CD4-positive, alpha-beta T cell treated with Interleukin-21 for 1 hour (primary cell): ENCODE measurements at regions not wholly inside any gene's neighbourhood (a gene's known extent, or its start where the extent isn't known, plus 50 kb on each side); places are given as distances from the start of the nearest gene placed in this dataset.

Experiments
- DNase-seq: peaks from one replicate; pipeline ENCODE4 v3.0.0-alpha.2; 2020

DNA sequence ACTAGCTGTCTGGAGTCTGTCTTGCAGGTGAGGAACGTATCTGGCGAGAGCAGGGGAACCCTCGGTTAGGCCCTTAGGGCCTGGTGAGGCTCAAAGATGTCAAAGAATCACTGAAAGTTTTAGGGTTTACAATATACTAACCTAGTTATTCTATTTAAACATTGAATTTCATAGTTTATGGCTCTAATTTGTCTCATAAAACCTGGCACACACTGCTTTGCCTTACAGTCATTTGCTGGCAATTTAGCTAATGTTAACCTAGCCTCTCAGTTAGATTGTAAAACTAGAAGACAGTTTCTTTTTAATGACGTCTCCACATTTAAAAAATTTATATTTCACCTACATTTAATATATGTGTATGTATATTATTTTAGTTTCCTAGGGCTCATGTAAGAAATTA is 89.6 kb upstream of the DOCK10 start:
- no peak for DNase-seq

DNA sequence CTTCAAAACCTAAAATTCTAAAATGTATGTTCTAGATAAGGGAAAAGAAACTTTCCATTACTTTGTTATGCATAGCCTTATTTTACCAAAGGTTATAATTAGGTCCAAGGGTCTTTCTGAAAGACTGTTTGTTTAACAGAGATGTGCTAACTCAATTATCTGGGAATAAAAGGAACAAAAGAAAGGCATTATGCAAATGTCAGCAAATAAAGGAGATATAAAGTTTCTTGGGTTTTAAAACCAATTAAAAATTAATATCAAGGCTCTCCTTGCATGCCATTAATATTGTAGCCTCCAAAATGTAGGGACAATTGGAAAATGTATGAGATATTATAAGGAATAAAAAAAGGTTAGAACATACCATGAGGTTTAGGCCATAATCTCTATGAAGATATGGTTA is 87.8 kb upstream of the DOCK10 start:
- DNase-seq = no peak

DNA sequence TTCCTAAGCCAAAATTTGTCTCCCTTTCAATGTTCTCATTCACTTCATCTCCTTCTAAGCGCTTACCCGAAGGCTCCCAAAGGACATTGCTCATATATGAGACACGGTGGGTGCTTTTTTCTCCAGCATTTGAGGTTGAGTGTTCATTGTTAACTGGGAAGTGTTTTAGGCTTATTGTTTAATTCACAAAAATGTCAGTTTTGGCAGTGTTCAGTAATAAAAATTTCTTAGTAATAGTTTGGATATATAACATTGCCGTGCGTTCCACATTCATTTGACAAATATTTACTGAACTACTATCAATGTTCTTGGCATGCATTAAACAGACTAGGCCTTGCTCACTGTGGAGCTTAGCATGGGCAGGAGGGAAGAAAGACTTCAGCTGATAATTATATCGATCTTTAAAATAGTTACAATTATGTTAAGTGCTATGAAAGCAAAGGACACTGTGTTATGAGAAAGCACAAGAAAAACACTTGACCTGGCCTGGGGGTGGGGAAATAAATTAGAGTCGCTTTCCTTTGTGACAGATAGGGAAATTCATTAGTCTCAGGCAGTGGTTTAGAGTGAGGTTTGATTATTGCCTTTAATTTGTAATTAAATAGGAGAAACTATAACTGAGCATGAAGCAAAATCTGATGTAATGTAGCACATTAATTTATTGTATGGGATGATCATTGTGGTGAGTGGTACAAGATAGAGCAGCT is 82.2 kb upstream of the DOCK10 start:
- DNase-seq = no peak

GRCh38 chr2:225122583-225123486 is 80.6 kb upstream of the DOCK10 start:
- peak; percentile 40 for DNase-seq

- no peak for DNase-seq
Observed at GRCh38 chr2:225122007-225122406, 79.7 kb upstream of the DOCK10 start.

GRCh38 chr2:225120186-225120585 is 77.9 kb upstream of the DOCK10 start:
- no peak for DNase-seq

DNA sequence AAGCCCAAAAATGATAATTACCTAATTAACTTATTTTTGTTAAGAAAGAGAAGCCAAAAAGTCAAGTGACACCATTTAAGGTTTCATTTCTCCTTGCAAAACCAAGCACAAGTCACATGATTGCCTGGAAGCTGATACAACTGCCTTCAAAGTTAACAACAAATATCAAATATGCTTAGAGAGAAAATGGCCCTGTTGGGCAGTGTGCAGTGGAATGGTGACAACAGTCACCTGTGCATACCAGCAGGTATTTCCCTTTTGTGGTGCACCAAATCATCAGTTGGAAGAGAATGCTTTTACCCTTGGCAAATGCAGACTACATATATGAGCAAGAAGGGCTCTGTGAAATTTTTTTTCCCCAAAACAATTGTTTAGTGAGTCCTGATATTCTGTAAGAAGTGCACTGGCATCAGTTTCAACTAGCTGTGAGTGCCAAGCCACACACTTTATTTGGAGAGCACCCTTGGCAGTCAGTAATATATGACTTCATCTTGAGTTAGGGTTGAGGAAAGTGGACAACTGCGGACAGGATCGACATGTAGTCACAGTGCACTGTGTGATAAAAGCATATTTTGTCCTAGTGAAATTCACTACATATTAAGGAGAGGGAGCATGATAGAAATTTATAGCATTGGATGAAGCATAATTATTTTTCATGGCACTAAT is 74.9 kb upstream of the DOCK10 start:
- DNase-seq = no peak

DNA sequence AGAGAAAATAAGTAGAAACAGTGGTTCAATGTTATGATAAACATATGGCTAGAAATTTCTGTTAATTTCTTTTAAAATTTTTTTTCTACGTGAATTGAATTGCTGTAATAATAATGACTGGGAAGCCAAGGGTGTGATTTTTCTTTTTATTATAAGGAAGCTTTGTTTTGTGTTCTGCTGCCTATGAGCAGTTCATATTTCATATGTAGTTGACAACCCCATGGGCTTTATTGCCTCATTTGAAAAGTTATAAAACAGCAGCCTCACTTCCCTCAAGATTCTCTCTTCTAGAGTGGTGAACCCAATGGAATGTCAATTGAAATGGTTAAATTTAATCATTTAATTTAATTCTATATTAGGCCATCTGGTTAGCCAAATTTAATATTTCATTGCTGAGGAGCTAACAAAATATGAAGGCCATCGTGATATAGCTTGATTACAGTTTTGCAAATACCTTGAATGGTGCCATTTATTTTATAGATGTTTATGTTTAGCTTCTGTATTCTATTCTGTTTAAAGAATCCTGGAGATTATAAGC is 72.6 kb upstream of the DOCK10 start:
- no peak for DNase-seq

DNA sequence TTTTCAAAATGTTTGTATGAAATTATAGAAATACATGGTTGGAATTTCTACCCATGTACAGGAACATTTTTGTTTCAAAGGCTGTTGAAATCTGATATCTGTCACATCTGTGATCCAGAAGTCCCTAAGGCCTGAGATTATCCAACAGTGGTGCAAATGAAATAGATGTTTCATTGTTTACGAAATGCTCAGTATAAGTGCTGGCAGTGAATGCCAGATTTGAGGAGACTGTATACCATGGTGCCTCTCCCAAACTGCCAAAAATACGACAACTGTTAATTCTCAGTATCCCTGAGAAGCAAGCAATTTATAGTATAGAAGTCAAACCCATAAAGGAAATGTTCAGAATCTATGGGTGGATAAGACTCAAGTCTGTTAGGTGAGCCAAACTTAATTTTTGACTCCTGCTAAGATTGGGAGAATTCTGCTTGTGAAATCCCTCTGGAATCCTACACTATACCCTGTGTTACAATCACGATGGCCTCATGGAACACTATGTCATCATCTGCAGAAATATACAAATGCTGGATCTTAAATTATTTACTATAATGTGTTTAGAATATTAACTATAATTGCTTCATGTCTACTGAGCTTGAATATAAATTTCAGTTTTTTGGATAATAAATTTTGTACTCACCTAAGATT is 71.2 kb upstream of the DOCK10 start:
- DNase-seq = no peak

DNA sequence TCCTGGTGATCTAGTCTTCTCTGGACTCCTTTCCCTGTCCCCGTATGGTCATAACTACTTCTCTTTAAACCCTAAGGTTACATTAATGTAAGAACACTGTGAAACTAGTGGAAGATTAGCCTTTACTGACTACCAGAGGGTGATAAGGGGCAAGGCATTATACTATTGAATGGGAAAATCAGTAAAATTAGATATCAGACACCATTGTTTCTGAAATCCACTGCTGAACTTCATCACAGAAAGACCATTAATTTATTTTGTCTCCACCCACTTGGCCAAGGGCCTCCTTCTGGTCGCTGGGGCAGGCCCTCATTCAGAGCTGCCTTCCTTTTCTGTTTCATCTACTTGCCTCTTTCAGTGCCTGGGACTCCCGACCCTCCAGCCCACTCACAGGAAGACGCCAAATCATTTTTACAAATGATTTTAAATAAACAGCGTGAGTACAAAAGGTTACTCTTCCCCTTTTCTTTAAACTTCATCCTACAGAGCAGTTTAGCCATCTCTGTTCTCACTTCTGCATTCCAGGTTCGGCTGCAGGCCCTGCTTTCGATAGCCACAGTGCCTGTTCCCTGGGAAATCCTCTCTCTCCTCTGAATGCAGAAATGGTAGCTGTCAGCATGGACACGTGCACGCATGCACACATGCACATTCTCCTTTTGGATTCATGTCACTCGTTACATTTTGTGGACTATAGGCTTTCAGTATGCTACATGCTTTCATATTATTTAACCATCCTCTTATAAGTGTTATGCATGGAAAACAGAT is 70.3 kb upstream of the DOCK10 start:
- DNase-seq = no peak

- DNase-seq = no peak
Observed at GRCh38 chr2:225108805-225109204, 66.5 kb upstream of the DOCK10 start.

DNA sequence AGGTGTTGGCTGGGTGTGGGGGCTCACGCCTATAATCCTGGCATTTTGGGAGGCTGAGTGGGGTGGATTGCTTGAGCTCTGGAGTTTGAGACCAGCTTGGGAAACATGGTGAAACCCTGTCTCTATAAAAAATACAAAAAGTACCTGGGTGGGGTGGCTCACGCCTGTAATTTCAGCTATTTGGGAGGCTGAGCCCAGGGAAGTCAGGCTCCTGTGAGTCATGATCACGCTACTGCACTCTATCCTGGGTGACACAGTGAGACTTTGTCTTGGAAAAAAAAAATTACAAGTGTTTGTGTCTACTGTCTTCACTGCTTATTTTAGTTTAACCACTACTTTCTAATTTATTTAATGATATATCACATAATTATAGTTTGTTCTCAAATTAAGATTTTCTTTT is 62.7 kb upstream of the DOCK10 start:
- DNase-seq = no peak

GRCh38 chr2:225104321-225104720 is 62.1 kb upstream of the DOCK10 start:
- DNase-seq = no peak

DNA sequence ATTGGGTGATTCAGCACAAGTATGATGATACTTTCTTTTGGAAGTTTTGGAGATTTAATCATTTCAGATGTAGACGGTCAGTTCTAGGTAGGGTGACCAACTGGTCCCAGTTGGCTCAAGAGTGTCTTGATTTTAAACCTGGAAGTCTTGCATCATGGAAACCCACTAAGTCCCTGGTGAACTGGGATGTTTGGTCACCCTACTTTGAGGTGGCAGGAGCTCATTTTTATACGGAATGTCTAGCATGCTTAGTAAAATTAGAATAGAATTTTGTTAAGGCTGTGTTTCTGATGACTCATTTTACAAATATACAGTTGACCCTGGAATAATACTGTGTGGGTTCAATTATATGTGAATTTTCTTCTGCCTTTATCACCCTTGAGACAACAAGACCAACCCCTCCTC is 61.5 kb upstream of the DOCK10 start:
- DNase-seq = no peak

DNA sequence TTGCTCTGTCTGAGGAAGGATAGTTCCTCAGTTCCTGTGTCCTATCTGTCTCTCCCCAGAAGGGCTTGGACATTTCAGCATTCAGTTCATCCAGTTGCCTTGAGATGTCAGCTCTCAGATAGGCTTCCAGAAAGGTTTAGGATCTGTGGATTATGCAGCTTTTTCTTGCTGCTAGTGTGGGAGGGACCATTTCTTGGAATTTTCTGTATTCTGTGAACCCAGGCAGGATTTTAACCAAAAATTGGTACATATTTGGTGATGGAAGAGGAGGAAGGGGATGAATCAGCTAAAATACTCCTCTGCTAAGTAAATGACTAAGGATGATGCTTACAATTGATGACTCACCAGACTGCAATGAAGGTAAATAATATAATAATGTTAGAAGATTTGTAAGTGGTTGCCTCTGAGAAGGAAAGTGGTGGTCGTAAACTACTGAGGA is 58.6 kb upstream of the DOCK10 start:
- DNase-seq = no peak

GRCh38 chr2:225100269-225100668 is 58.0 kb upstream of the DOCK10 start:
- no peak for DNase-seq

DNA sequence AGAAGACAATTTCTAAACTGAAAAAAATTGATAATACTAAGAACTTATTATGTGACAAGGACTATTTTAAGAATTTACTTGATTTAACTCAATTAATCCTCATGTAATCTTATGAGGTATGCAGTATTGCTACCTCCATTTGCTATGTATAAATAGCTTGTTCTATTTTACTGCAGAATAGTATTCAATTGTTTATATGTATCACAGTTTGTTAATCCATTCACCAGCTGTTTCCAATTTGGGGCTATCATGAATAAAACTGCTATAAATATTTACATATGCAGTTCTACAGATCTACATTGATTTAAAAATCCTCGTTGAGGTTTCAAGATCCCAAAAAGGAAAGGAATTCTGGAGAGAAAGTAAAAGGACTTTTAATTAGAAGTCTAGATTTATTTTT is 54.8 kb upstream of the DOCK10 start:
- no peak for DNase-seq
